HG03442 (cell line): ENCODE measurements at regions not wholly inside any gene's neighbourhood (a gene's known extent, or its start where the extent isn't known, plus 50 kb on each side); places are given as distances from the start of the nearest gene placed in this dataset.

Experiments used
- ATAC-seq: cut with Tn5 transposase; IDR thresholded peaks from one replicate; pipeline ENCODE4 v1.9.1; 2021; ENCODE audit warnings: mild to moderate bottlenecking, moderate library complexity; ENCODE audit not compliant: unreplicated experiment

- ATAC-seq, result peak; percentile 100
Measured at GRCh38 chr5:124444147-124444775, 302.2 kb downstream of the ZNF608 start.

DNA sequence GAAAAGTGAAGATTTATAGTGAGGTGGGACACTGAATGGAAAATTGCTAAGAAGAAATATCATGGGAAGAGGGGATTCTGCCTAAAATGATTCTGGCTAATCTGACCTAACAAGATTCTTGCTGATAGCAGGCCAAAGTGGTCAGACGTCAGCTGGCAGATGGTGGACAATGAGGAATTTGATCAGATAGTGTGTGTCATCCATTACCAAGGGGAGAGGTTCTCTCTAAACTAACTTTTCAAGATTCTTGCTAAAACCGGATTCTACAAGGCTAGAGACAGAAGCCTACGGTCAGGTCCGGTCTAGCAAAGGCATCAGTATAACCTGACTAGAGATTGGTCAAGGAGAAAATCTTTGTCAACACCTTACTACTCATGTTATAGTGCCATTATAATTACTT is 306.0 kb downstream of the ZNF608 start:
- no peak for ATAC-seq

- no peak for ATAC-seq
Measured at GRCh38 chr5:124439609-124440008, 306.8 kb downstream of the ZNF608 start.

DNA sequence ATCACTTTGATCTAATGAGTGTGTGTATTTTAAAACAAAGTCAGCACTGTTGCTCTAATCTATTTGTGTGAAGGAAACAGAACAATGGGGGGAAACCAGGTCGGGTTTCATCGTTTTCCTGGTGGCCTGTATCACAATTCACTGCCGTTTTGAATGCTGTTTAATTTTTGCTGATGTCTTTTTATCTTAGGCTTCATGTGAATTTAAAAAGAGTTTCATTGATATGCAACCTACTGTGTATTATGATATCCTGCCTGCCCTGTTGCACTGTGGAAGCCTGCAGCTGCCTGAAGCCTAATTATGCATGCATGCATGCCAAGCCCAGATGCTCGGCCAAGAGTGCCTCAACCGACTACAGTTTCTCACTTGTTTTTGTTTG is 307.5 kb downstream of the ZNF608 start:
- no peak for ATAC-seq

- no peak for ATAC-seq
Measured at GRCh38 chr5:124438026-124438902, 308.2 kb downstream of the ZNF608 start.

DNA sequence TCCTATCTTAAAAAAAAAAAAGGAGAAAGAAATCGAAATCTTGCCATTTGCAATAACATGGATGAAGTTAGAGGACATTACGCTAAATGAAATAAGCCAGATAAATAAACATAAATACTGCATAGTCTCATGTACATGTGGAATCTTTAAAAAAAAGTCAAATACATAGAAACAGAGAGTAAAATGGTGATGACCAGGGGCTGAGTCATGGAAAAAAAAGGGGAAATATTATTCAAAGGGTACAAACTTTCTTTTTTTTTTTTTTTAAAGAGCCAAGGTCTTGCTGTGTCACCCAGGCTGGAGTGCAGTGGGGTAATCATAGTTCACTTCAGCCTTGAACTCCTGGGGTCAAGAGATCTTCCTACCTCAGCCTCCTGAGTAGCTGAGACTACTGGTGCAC is 310.1 kb downstream of the ZNF608 start:
- ATAC-seq, result no peak

DNA sequence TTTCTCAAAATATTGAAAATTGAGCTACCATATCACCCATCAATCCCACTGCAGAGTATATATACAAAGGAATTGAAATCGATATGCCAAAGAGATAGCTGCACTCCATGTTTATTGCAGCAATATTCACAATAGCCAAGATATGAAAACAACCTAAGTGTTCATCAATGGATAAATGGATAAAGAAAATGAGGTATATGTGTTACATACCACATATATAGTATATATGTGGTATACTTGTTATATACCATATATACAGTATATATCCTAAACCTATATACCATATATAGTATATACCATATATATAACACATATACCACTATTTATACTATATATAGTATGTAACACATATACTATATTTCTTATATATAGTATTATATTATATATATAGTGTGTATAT is 313.3 kb downstream of the ZNF608 start:
- ATAC-seq, result no peak

GRCh38 chr5:124421584-124421983 is 324.9 kb downstream of the ZNF608 start:
- no peak for ATAC-seq

DNA sequence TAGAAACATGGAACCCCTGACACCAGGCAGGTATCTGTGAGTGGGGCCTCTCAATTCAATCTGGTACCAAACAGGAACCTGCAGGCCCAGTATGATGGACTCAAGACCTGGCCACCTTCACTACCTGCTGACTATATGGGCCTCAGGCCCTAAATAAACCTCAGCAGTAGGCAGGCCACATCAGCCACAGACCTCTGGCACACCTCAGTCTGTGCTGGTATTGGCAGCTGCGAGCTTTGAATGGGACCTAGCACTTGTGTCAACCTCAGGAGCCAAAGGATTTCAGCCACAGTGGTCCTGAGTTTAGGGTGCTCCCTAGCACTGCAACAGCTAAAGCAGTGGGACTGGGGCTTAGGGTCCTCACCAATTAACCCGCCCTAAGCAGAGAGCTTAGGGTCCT is 325.5 kb downstream of the ZNF608 start:
- ATAC-seq, result no peak

GRCh38 chr5:124419531-124419930 is 326.9 kb downstream of the ZNF608 start:
- ATAC-seq, result no peak

DNA sequence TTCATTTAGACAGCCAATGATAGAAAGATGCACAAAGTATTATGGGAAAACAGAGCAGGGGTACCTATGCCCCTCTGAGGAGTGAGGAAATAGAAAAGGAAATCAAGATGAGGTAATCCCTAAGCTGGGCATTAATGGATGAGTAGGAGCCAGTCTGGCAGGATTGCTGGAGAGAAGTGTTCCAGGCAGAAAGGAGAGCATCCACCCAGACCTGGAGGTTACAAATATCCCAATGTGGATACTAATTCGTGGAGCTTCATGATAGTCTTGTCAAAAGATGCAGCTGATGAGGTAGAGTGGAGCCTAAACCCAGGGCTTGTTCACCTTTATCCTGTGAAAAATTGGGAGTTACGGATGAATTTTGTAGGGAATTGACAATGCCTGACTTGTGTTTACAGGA is 328.0 kb downstream of the ZNF608 start:
- no peak for ATAC-seq

DNA sequence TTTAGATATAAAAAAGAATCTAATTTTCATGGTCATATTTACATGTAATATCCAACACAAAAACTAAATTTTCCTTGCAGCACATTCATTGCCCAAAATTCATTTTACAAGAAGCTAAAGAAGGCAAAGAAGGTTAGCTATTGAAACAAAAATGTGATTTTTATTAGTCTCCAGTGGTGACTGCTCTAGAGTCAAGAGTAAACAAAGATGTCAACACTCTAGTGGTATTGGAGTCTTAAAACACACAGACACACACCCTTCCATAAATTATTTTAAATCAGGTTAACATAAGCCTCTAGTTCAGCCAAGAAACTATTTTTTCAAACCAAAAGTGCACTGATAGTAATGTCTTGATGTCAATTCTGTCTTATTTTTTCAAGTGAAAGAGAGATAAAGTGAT is 329.2 kb downstream of the ZNF608 start:
- no peak for ATAC-seq

DNA sequence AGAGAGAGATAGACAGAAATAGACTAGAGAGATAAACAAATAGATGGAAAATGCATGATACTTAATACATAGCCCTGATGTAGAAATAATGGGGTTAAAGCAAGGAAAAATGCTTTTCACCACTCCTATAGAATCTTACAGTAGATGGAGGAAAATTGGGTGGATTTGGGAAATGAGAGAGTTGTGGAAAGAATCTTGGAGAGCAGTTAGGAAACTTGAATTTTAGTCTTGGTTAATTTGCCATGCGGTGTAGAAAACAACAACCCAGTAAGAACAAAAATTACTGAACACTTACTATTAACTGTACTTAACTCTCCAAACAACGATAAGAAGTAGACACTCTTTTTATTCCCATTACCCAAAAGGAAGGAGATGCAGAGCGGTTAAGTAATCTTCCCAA is 329.8 kb downstream of the ZNF608 start:
- ATAC-seq, result no peak

DNA sequence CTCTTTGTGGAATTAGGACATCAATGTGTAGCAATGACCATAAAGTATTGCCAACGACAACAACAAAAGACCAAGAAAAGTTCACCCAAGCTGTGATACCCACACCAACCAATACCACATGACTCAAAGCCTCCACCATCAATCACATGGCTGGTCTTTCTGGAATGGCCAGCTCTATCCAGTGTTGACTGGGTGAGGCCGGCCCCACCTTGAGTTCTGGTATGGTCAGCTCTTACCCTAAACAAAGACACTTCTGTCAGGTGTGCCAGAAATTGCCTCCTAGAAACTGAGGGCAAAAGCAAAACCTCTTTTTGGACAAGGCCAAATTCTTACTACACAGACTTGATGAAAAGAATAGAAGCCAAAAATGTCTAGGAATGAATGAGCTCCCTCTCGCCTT is 331.5 kb downstream of the ZNF608 start:
- ATAC-seq, result no peak

- peak; percentile 97 for ATAC-seq
Measured at GRCh38 chr5:124410539-124411488, 335.6 kb downstream of the ZNF608 start.

DNA sequence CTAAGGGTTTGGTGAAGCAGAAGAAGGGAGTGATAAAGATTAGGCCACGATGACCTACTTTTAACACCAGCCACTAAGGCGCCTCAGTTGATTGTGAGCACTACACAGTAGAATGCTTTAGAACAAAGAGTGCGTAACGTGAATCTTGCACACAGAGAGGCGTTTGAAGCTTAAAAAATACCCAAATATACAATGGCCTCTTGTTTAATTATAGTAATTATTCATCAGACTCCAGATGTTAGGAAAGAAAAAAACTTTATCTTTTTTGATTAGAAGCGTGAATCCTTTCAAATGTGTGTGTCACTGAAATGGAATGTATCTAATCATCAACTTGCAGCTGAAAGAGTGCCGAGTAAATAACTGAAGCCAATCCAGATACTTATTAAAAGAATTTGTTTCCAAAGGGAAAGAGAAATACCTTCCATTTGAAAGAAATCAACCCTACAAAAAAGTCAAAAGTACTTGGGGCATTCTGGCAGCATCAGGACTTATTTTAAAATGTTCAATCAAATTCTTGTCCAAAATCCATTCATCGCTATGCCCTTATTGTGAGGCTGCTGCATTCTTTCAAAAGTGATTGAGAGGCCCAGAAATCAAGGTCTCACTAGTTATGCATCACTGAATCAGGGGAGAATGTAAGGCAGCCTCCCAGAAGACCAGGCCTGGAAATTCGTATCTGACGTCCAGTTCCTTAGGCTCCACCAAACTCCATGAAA is 337.5 kb downstream of the ZNF608 start:
- no peak for ATAC-seq

DNA sequence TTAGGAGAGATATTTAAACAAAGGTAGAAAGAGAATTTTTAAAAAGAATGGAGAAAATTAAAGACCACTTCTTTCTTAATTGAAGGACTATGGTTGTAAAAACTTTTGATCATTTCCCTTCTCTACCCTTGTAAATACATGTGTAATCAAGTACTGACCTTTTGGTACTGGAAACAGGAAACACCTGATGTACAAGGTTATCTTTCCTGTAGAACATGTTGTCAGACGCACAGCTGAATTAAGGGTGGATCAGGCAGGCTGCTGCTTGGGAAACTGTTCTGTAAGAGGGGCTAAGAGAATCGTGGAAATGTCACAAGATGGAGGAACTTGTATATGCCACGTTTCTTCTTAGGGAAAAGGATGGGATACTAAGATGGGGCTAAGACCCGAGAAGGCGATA is 341.6 kb downstream of the ZNF608 start:
- no peak for ATAC-seq

GRCh38 chr5:124403281-124403680 is 343.2 kb downstream of the ZNF608 start:
- ATAC-seq, result no peak

DNA sequence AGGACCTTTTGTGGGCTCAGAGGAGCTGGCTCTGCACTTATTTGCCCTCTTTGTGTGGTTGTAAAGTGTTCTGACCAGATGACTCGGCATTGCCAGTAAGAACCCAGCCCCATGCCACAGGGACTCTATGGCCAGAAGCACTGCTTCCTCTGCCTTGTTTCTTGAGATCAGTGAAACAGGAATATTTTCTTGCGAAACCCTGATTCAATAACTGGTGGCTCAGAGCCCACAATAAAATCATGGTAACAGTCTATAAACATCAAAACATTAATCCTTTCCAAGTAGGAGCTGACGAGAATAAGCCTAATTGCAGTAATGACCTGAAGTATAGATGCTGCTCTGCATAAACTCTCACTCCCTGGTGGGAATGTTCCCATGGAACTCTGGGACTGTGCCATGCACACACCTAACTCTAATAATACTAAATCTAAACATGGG is 344.3 kb downstream of the ZNF608 start:
- ATAC-seq, result no peak

DNA sequence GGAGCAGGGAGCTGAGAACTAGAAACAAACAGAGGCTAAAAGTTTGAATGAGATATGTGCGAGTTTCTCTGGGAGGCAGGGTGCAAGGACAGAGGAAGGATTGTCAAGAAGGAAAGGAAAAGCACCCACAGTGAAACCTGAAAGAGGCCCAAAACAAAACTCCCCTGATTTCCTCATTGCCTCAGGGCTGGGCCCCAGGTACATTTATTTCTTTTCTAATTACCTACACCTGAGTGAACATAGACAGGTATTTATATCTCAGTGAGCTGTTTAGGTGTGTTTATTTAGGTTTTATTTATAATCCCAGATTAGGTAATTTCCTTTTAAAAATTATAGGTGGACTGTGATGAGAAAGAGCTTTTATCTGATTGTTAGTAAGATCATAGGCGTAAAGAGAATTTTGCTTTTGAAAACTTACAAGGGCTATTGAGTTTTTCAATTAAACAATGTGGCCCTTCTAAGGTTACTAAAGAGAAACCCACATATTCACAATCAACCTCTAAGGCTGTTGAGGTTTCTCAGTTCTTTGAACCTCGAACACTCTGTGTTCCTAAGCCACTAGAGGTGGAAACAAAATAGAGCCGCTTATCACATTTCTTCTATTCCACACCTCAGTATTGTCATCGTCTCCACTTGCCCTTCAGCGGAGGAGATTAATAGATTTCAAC is 344.8 kb downstream of the ZNF608 start:
- no peak for ATAC-seq
